ENCODE measurements at regions not wholly inside any gene's neighbourhood (a gene's known extent, or its start where the extent isn't known, plus 50 kb on each side); places are given as distances from the start of the nearest gene placed in this dataset.
"Not testable (repeated sequence)": the region's sequence is repeated elsewhere in the genome, so short reads cannot be mapped to it uniquely, and the experiment has no call there.

- no peak for DNase-seq (ENCODE audit: low read depth in 1 of 2, low spot score in 1 of 2)
These were observed 116.2 kb downstream of the SOCS6 start for GRCh38 chr18:70405052-70405451.

- no peak for DNase-seq (ENCODE audit: low read depth in 1 of 2, low spot score in 1 of 2)
These were observed 111.6 kb downstream of the SOCS6 start for GRCh38 chr18:70400476-70400875.

- no peak for DNase-seq (ENCODE audit: low read depth in 1 of 2, low spot score in 1 of 2)
These were observed 109.2 kb downstream of the SOCS6 start for GRCh38 chr18:70398076-70398475.

GRCh38 chr18:70397259-70397925, 108.5 kb downstream of the SOCS6 start:
- no peak for DNase-seq (ENCODE audit: low read depth in 1 of 2, low spot score in 1 of 2)

GRCh38 chr18:70395771-70396170, 106.9 kb downstream of the SOCS6 start:
- DNase-seq (ENCODE audit: low read depth in 1 of 2, low spot score in 1 of 2): not testable (repeated sequence)

- no peak for DNase-seq (ENCODE audit: low read depth in 1 of 2, low spot score in 1 of 2)
These were observed 105.8 kb downstream of the SOCS6 start for GRCh38 chr18:70394672-70395071.

GRCh38 chr18:70390371-70391090, 101.7 kb downstream of the SOCS6 start:
- DNase-seq (ENCODE audit: low read depth in 1 of 2, low spot score in 1 of 2): no peak

GRCh38 chr18:70389036-70389435, 100.2 kb downstream of the SOCS6 start:
- not testable (repeated sequence) for DNase-seq (ENCODE audit: low read depth in 1 of 2, low spot score in 1 of 2)

GRCh38 chr18:70387027-70387426, 98.2 kb downstream of the SOCS6 start:
- DNase-seq (ENCODE audit: low read depth in 1 of 2, low spot score in 1 of 2): no peak

- DNase-seq (ENCODE audit: low read depth in 1 of 2, low spot score in 1 of 2): no peak
These were observed 97.7 kb downstream of the SOCS6 start for GRCh38 chr18:70386582-70386981.

- no peak for DNase-seq (ENCODE audit: low read depth in 1 of 2, low spot score in 1 of 2)
These were observed 96.6 kb downstream of the SOCS6 start for GRCh38 chr18:70385474-70385873.

GRCh38 chr18:70384181-70384790, 95.4 kb downstream of the SOCS6 start:
- no peak for DNase-seq (ENCODE audit: low read depth in 1 of 2, low spot score in 1 of 2)

GRCh38 chr18:70382992-70383717, 94.3 kb downstream of the SOCS6 start:
- no peak for DNase-seq (ENCODE audit: low read depth in 1 of 2, low spot score in 1 of 2)

- DNase-seq (ENCODE audit: low read depth in 1 of 2, low spot score in 1 of 2): no peak
These were observed 93.2 kb downstream of the SOCS6 start for GRCh38 chr18:70382017-70382416.

GRCh38 chr18:70380915-70381896, 92.4 kb downstream of the SOCS6 start:
- DNase-seq (ENCODE audit: low read depth in 1 of 2, low spot score in 1 of 2): no peak

Data from stimulated activated CD4-positive, alpha-beta T cell treated with anti-CD3 and anti-CD28 coated beads, Interleukin-15, amount 100 ng/mL, for 1 hour (primary cell).